ENCODE measurements at regions not wholly inside any gene's neighbourhood (a gene's known extent, or its start where the extent isn't known, plus 50 kb on each side); places are given as distances from the start of the nearest gene placed in this dataset.
A peak's percentile ranks its signal among the peaks of the same experiment; 100 is the strongest.

DNA sequence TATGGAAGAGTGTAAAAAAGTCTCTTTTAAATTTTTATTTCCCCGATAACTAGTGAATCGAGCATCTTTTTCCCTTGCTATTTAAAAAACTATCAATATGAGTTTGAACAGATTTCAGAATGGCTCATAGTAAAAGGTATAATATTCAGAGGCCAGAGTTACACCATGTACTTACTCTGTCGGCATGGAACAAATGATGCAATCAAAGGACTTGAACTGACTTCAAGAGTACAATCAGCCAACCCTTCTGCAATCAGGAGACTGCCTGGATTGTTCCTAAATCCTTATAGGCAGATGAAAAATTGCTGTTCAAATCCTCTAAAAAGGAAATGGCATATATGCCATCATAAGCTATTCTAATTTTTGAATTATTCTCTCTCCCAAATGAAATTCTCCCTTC, 273.3 kb downstream of the SH2D1A start:
- peak in 1 of 2 donors; percentile 34 for TF ChIP-seq EGR1 (IDR thresholded peaks at IDR 0.05; ENCODE audit: low read depth in 2 of 2)
- TF ChIP-seq HNF4A (conservative IDR thresholded peaks at IDR 0.05), result peak; percentile 63 to 73
- no peak for TF ChIP-seq NR2F2 (IDR thresholded peaks at IDR 0.05)
- TF ChIP-seq RXRA (IDR thresholded peaks at IDR 0.05), result peak in 1 of 2 donors; percentile 9
- TF ChIP-seq, protein P1, sequence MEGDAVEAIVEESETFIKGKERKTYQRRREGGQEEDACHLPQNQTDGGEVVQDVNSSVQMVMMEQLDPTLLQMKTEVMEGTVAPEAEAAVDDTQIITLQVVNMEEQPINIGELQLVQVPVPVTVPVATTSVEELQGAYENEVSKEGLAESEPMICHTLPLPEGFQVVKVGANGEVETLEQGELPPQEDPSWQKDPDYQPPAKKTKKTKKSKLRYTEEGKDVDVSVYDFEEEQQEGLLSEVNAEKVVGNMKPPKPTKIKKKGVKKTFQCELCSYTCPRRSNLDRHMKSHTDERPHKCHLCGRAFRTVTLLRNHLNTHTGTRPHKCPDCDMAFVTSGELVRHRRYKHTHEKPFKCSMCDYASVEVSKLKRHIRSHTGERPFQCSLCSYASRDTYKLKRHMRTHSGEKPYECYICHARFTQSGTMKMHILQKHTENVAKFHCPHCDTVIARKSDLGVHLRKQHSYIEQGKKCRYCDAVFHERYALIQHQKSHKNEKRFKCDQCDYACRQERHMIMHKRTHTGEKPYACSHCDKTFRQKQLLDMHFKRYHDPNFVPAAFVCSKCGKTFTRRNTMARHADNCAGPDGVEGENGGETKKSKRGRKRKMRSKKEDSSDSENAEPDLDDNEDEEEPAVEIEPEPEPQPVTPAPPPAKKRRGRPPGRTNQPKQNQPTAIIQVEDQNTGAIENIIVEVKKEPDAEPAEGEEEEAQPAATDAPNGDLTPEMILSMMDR (IDR thresholded peaks at IDR 0.05; ENCODE audit: low read depth, low read length, missing input control), result no peak
- no peak for TF ChIP-seq HNF4G (IDR thresholded peaks at IDR 0.05)
- TF ChIP-seq JUND (IDR thresholded peaks at IDR 0.05), result peak; percentile 17 to 58
- TF ChIP-seq, protein P2, sequence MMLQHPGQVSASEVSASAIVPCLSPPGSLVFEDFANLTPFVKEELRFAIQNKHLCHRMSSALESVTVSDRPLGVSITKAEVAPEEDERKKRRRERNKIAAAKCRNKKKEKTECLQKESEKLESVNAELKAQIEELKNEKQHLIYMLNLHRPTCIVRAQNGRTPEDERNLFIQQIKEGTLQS (IDR thresholded peaks at IDR 0.05), result peak; percentile 64
- WGBS, result 74% methylated on average over 3 of the region's 3 CpGs
- Histone ChIP-seq H3K9me3 (ENCODE audit: control insufficient read depth in 4 of 4, low read length in 3 of 4) (no peaks in the 10 kb centered on the region), H3K4me1 (ENCODE audit: control insufficient read depth in 4 of 4, insufficient read depth in 4 of 4, low read length in 3 of 4) (no peaks in the 10 kb centered on the region), H3K36me3 (ENCODE audit: control insufficient read depth in 4 of 4, insufficient read depth in 3 of 4, low read depth in 1 of 4, low read length in 3 of 4) (no peaks in the 10 kb centered on the region), H3K4me3 (ENCODE audit: low read depth in 1 of 3, low read length in 3 of 3) (no peak overlapping the region), H3K9ac (ENCODE audit: low read depth in 1 of 2, low read length in 2 of 2) (no peak overlapping the region), H3K27me3 (ENCODE audit: control insufficient read depth in 4 of 4, insufficient read depth in 4 of 4, low read length in 3 of 4) (no peaks in the 10 kb centered on the region), H3K27ac (ENCODE audit: low read depth in 1 of 2, low read length in 2 of 2) (no peak overlapping the region)
- DNase-seq (ENCODE audit: low spot score), result no peak

DNA sequence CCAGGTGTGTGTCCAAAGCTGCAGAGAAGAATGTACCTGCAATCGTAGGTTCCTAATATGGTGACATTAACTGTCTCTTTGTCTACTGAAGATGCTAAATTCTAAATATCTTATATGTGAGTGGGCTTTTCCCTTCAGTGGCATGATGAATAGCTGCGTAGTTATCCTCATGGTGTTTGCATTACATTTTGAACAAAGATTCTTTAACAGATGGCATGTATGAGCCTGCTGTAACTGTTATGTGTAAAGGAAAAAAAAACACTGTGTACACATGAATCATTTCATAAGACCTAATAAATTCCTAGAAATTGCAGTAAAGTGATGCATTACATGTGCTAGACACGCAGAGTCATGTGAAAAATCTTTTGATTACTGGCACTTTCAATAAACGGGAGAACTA, 288.0 kb downstream of the SH2D1A start:
- no peaks in the 10 kb centered on the region for H3K9me3 ChIP-seq (ENCODE audit: control insufficient read depth in 4 of 4, low read length in 3 of 4)
- H3K27me3 ChIP-seq (ENCODE audit: control insufficient read depth in 4 of 4, insufficient read depth in 4 of 4, low read length in 3 of 4), result no peaks in the 10 kb centered on the region
- no peak for DNase-seq (ENCODE audit: low spot score)
- WGBS, result 89% methylated on average over 4 of the region's 4 CpGs
- no peak for TF ChIP-seq FOXA2 (IDR thresholded peaks at IDR 0.05)
- no peak for TF ChIP-seq RXRA (IDR thresholded peaks at IDR 0.05)
- TF ChIP-seq GABPA (IDR thresholded peaks at IDR 0.05 in 1 of 2, conservative IDR thresholded peaks at IDR 0.05 in 1 of 2), result no peak
- no peak for TF ChIP-seq EGR1 (IDR thresholded peaks at IDR 0.05; ENCODE audit: low read depth in 2 of 2)
- no peak for TF ChIP-seq HNF4A (conservative IDR thresholded peaks at IDR 0.05)
- TF ChIP-seq SP1 (IDR thresholded peaks at IDR 0.05), result no peak
- TF ChIP-seq, protein P3, sequence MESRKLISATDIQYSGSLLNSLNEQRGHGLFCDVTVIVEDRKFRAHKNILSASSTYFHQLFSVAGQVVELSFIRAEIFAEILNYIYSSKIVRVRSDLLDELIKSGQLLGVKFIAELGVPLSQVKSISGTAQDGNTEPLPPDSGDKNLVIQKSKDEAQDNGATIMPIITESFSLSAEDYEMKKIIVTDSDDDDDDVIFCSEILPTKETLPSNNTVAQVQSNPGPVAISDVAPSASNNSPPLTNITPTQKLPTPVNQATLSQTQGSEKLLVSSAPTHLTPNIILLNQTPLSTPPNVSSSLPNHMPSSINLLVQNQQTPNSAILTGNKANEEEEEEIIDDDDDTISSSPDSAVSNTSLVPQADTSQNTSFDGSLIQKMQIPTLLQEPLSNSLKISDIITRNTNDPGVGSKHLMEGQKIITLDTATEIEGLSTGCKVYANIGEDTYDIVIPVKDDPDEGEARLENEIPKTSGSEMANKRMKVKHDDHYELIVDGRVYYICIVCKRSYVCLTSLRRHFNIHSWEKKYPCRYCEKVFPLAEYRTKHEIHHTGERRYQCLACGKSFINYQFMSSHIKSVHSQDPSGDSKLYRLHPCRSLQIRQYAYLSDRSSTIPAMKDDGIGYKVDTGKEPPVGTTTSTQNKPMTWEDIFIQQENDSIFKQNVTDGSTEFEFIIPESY (IDR thresholded peaks at IDR 0.05), result no peak
- no peak for TF ChIP-seq NR2F2 (IDR thresholded peaks at IDR 0.05)
- no peak for TF ChIP-seq FOXA1 (IDR thresholded peaks at IDR 0.05)
- TF ChIP-seq RAD21 (IDR thresholded peaks at IDR 0.05), result no peak
- TF ChIP-seq, protein P4, sequence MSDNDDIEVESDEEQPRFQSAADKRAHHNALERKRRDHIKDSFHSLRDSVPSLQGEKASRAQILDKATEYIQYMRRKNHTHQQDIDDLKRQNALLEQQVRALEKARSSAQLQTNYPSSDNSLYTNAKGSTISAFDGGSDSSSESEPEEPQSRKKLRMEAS (IDR thresholded peaks at IDR 0.05), result no peak
- TF ChIP-seq, protein P5, sequence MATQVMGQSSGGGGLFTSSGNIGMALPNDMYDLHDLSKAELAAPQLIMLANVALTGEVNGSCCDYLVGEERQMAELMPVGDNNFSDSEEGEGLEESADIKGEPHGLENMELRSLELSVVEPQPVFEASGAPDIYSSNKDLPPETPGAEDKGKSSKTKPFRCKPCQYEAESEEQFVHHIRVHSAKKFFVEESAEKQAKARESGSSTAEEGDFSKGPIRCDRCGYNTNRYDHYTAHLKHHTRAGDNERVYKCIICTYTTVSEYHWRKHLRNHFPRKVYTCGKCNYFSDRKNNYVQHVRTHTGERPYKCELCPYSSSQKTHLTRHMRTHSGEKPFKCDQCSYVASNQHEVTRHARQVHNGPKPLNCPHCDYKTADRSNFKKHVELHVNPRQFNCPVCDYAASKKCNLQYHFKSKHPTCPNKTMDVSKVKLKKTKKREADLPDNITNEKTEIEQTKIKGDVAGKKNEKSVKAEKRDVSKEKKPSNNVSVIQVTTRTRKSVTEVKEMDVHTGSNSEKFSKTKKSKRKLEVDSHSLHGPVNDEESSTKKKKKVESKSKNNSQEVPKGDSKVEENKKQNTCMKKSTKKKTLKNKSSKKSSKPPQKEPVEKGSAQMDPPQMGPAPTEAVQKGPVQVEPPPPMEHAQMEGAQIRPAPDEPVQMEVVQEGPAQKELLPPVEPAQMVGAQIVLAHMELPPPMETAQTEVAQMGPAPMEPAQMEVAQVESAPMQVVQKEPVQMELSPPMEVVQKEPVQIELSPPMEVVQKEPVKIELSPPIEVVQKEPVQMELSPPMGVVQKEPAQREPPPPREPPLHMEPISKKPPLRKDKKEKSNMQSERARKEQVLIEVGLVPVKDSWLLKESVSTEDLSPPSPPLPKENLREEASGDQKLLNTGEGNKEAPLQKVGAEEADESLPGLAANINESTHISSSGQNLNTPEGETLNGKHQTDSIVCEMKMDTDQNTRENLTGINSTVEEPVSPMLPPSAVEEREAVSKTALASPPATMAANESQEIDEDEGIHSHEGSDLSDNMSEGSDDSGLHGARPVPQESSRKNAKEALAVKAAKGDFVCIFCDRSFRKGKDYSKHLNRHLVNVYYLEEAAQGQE (IDR thresholded peaks at IDR 0.05), result no peak
- TF ChIP-seq, protein P1 (IDR thresholded peaks at IDR 0.05; ENCODE audit: low read depth, low read length, missing input control), result no peak
- no peak overlapping the region for H3K27ac ChIP-seq (ENCODE audit: low read depth in 1 of 2, low read length in 2 of 2)
- no peaks in the 10 kb centered on the region for H3K4me1 ChIP-seq (ENCODE audit: control insufficient read depth in 4 of 4, insufficient read depth in 4 of 4, low read length in 3 of 4)
- H3K9ac ChIP-seq (ENCODE audit: low read depth in 1 of 2, low read length in 2 of 2), result no peak overlapping the region
- peaks cover 0 to 2% (median 0%) of the 10 kb centered on the region in 4 donors for H3K36me3 ChIP-seq (ENCODE audit: control insufficient read depth in 4 of 4, insufficient read depth in 3 of 4, low read depth in 1 of 4, low read length in 3 of 4)
- no peak overlapping the region for H3K4me3 ChIP-seq (ENCODE audit: low read depth in 1 of 3, low read length in 3 of 3)
